H1 (cell line): ENCODE measurements at regions not wholly inside any gene's neighbourhood (a gene's known extent, or its start where the extent isn't known, plus 50 kb on each side); places are given as distances from the start of the nearest gene placed in this dataset.
A peak's percentile ranks its signal among the peaks of the same experiment; 100 is the strongest.

Source experiments
- CTCF ChIA-PET: fragments of 300-600 bp; sonication (Branson Sonifier 250); formaldehyde crosslinking; loops from one replicate; lab custom pipeline; 2021; ENCODE audit not compliant: partially characterized antibody; lab: Charles Lee
- POLR2A ChIA-PET: fragments of 300-600 bp; sonication (Branson Sonifier 250); formaldehyde crosslinking; loops from one replicate; lab custom pipeline; 2021; ENCODE audit warnings: inconsistent platforms; ENCODE audit not compliant: partially characterized antibody; lab: Charles Lee
- DNase-seq, 2 experiments: peaks; one replicate each; pipeline versions ENCODE4 v3.0.0 to v3.0.0-alpha.2; 2010 to 2022; ENCODE audit warnings: low spot score in 2 of 2, low read depth in 1 of 2, mixed read lengths in 1 of 2
- FAIRE-seq: peaks from 2 replicates; lab custom pipeline; 2011; peaks lifted over from hg19 to GRCh38; lab: Jason Lieb, UNC
- H2AFZ ChIP-seq: 2 replicates; pipeline ENCODE4 v1.8.1; 2012; ENCODE audit warnings: low read length, inconsistent platforms
- H2AK5ac ChIP-seq: 2 replicates; pipeline ENCODE4 v1.6.1; 2013; ENCODE audit warnings: low read depth, low read length
- H2BK120ac ChIP-seq: replicated peaks from 2 replicates; pipeline ENCODE3; 2013; ENCODE audit warnings: low read depth, low read length, inconsistent platforms
- H2BK12ac ChIP-seq: 2 replicates; pipeline ENCODE4 v1.6.1; 2013; ENCODE audit warnings: low read depth, low read length
- H2BK15ac ChIP-seq: 2 replicates; pipeline ENCODE4 v1.6.1; 2013; ENCODE audit warnings: low read length
- H2BK20ac ChIP-seq: 2 replicates; pipeline ENCODE4 v1.6.1; 2013; ENCODE audit warnings: low read length
- H2BK5ac ChIP-seq: 2 replicates; pipeline ENCODE4 v1.6.1; 2013; ENCODE audit warnings: low read depth, low read length
- H3K14ac ChIP-seq: 2 replicates; pipeline ENCODE4 v1.6.1; 2013; ENCODE audit warnings: inconsistent platforms; ENCODE audit not compliant: insufficient read length
- H3K18ac ChIP-seq: 2 replicates; pipeline ENCODE4 v1.6.1; 2013; ENCODE audit warnings: low read length; ENCODE audit errors: extremely low read depth
- H3K23ac ChIP-seq: 2 replicates; pipeline ENCODE4 v1.6.1; 2013; ENCODE audit warnings: inconsistent platforms; ENCODE audit not compliant: insufficient read length
- H3K23me2 ChIP-seq: 2 replicates; pipeline ENCODE4 v1.6.1; 2013; ENCODE audit warnings: low read depth, low read length
- H3K27ac ChIP-seq: 2 replicates; pipeline ENCODE4 v1.6.1; 2011; ENCODE audit warnings: low read depth, low read length, inconsistent platforms
- H3K27me3 ChIP-seq, 4 experiments: replicated peaks in 1 of 4; 1 replicate in 1 of 4; 2 replicates in 3 of 4; pipeline versions ENCODE4 v1.6.1 to v1.8.1; 2011 to 2013; ENCODE audit warnings: low read length in 3 of 4, mild to moderate bottlenecking in 3 of 4, inconsistent platforms in 2 of 4, mixed read lengths in 2 of 4, moderate library complexity in 1 of 4; ENCODE audit not compliant: control insufficient read depth in 3 of 4, insufficient read depth in 3 of 4; ENCODE audit errors: extremely low read depth in 1 of 4
- H3K36me3 ChIP-seq, 4 experiments: 2 replicates each; pipeline versions ENCODE4 v1.6.1 to v1.8.1; 2011 to 2013; ENCODE audit warnings: mild to moderate bottlenecking in 4 of 4, low read length in 3 of 4, moderate library complexity in 2 of 4, control low read depth in 1 of 4, inconsistent platforms in 1 of 4; ENCODE audit not compliant: insufficient read depth in 4 of 4, control insufficient read depth in 2 of 4
- H3K4ac ChIP-seq: replicated peaks from 2 replicates; pipeline ENCODE3; 2013; ENCODE audit warnings: low read length, low read depth, mixed read lengths, inconsistent platforms; ENCODE audit not compliant: insufficient read length
- H3K4me1 ChIP-seq, 4 experiments: replicated peaks in 1 of 4; 1 replicate in 1 of 4; 2 replicates in 3 of 4; pipeline versions ENCODE4 v1.6.1 to v1.8.1; 2011 to 2013; ENCODE audit warnings: low read length in 3 of 4, inconsistent platforms in 2 of 4, mixed read lengths in 1 of 4; ENCODE audit not compliant: insufficient read depth in 4 of 4, control insufficient read depth in 3 of 4
- H3K4me2 ChIP-seq, 2 experiments: 2 replicates each; pipeline versions ENCODE4 v1.6.1 to v1.8.1; 2011 to 2013; ENCODE audit warnings: low read depth in 2 of 2, low read length in 2 of 2, control low read depth in 1 of 2, inconsistent platforms in 1 of 2, mild to moderate bottlenecking in 1 of 2; ENCODE audit not compliant: insufficient read depth in 1 of 2
- H3K4me3 ChIP-seq, 4 experiments: fragments of 200-600, 300-600 bp in 1 of 4; sonication (generic), shearing (Covaris generic), sonication (Bioruptor Twin) in 1 of 4; 2 replicates each; pipeline versions ENCODE4 v1.5.1 to v1.8.1; 2011 to 2016; ENCODE audit warnings: low read length in 4 of 4, low read depth in 3 of 4, control low read depth in 2 of 4, inconsistent platforms in 2 of 4, mild to moderate bottlenecking in 2 of 4, mixed read lengths in 1 of 4, moderate library complexity in 1 of 4; ENCODE audit not compliant: insufficient read depth in 2 of 4; ENCODE audit errors: extremely low read depth in 1 of 4
- H3K56ac ChIP-seq: replicated peaks from 2 replicates; pipeline ENCODE3; 2013; ENCODE audit warnings: low read depth, mild to moderate bottlenecking, mixed read lengths, low read length, inconsistent platforms; ENCODE audit not compliant: insufficient read length
- H3K79me1 ChIP-seq: 2 replicates; pipeline ENCODE4 v1.6.1; 2013; ENCODE audit warnings: low read depth, low read length, control low read depth
- H3K79me2 ChIP-seq, 2 experiments: 2 replicates each; pipeline versions ENCODE4 v1.6.1 to v1.8.1; 2012 to 2013; ENCODE audit warnings: low read length in 2 of 2, mild to moderate bottlenecking in 2 of 2, inconsistent platforms in 1 of 2; ENCODE audit not compliant: insufficient read depth in 2 of 2, control insufficient read depth in 1 of 2
- H3K9ac ChIP-seq, 4 experiments: replicated peaks in 1 of 4; 1 replicate in 1 of 4; 2 replicates in 3 of 4; pipeline versions ENCODE4 v1.6.1 to v1.8.1; 2011 to 2013; ENCODE audit warnings: low read depth in 3 of 4, low read length in 3 of 4, control low read depth in 2 of 4, mild to moderate bottlenecking in 2 of 4, moderate library complexity in 2 of 4, inconsistent platforms in 1 of 4; ENCODE audit errors: extremely low read depth in 1 of 4
- H3K9me3 ChIP-seq, 2 experiments: 2 replicates each; pipeline versions ENCODE4 v1.6.1 to v1.8.1; 2012 to 2013; ENCODE audit warnings: mild to moderate bottlenecking in 2 of 2, moderate library complexity in 2 of 2, control low read depth in 1 of 2, inconsistent platforms in 1 of 2, low read depth in 1 of 2, low read length in 1 of 2, mixed read lengths in 1 of 2; ENCODE audit not compliant: insufficient read depth in 2 of 2
- H4K20me1 ChIP-seq, 2 experiments: replicated peaks in 1 of 2; 2 replicates each; pipeline versions ENCODE3 to v1.8.1; 2011 to 2013; ENCODE audit warnings: inconsistent platforms in 2 of 2, low read length in 2 of 2, mild to moderate bottlenecking in 1 of 2; ENCODE audit not compliant: insufficient read depth in 2 of 2, control insufficient read depth in 1 of 2
- H4K5ac ChIP-seq: 2 replicates; pipeline ENCODE4 v1.6.1; 2013; ENCODE audit warnings: low read length, low read depth, mixed read lengths, inconsistent platforms; ENCODE audit not compliant: insufficient read length
- H4K8ac ChIP-seq: 2 replicates; pipeline ENCODE4 v1.8.0; 2013; ENCODE audit warnings: mild to moderate bottlenecking, moderate library complexity, low read length, inconsistent platforms; ENCODE audit not compliant: insufficient read depth; ENCODE audit errors: extremely low read depth
- H4K91ac ChIP-seq: replicated peaks from 2 replicates; pipeline ENCODE3; 2013; ENCODE audit warnings: low read length, mixed read lengths, inconsistent platforms; ENCODE audit not compliant: insufficient read length
- ATF2 ChIP-seq: IDR thresholded peaks from 2 replicates; pipeline ENCODE4 v1.6.1; 2012; ENCODE audit warnings: low read length, inconsistent platforms
- CHD1 ChIP-seq: IDR thresholded peaks from 2 replicates; pipeline ENCODE4 v1.6.1; 2012; ENCODE audit warnings: low read depth, low read length, improper control_type of control experiment
- EGR1 ChIP-seq: IDR thresholded peaks from 2 replicates; pipeline ENCODE4 v1.6.1; 2011; ENCODE audit warnings: low read depth, low read length, borderline replicate concordance
- JUND ChIP-seq: IDR thresholded peaks from 2 replicates; pipeline ENCODE4 v1.6.1; 2011; ENCODE audit warnings: mild to moderate bottlenecking, improper control_type of control experiment, low read length
- RBBP5 ChIP-seq: IDR thresholded peaks from 2 replicates; pipeline ENCODE4 v1.7.1; 2012; ENCODE audit warnings: low read depth, mild to moderate bottlenecking, inconsistent platforms, low read length, moderate library complexity, borderline replicate concordance
- RNF2 ChIP-seq: fragments of 200-900, 300-1000 bp; sonication (generic); IDR thresholded peaks from 2 replicates; pipeline ENCODE4 v1.7.1; 2016; ENCODE audit warnings: borderline replicate concordance, low read depth, mild to moderate bottlenecking, antibody characterized with exemption, low read length; ENCODE audit not compliant: poor library complexity, severe bottlenecking; ENCODE audit errors: missing control alignments
- SRF ChIP-seq: IDR thresholded peaks from 2 replicates; pipeline ENCODE4 v1.6.1; 2011; ENCODE audit warnings: mild to moderate bottlenecking, low read depth, low read length, moderate library complexity
- SUZ12 ChIP-seq: fragments of 200-600 bp; sonication (generic); IDR thresholded peaks from 2 replicates; pipeline ENCODE4 v1.6.1; 2012; ENCODE audit warnings: mild to moderate bottlenecking, inconsistent platforms, low read length, moderate library complexity, mixed read lengths
- USF2 ChIP-seq: IDR thresholded peaks from 2 replicates; pipeline ENCODE4 v1.6.1; 2011; ENCODE audit warnings: low read length, improper control_type of control experiment
- WGBS, 2 experiments: shearing (Covaris generic) in 1 of 2; methylation state at CpG; one replicate each; pipeline versions ENCODE4 v1.1.6 to v1.1.7; 2013 to 2015; ENCODE audit warnings: low lambda C conversion rate in 2 of 2, mixed read lengths in 2 of 2, inconsistent platforms in 1 of 2, low coverage in 1 of 2, missing lambda C conversion rate in 1 of 2; ENCODE audit not compliant: insufficient replicate concordance in 2 of 2, insufficient coverage in 1 of 2, insufficient read length in 1 of 2; ENCODE audit errors: extremely low coverage in 1 of 2, missing lambda C conversion rate in 1 of 2; 5-methylcytosine and 5-hydroxymethylcytosine counted together

- H2AK5ac ChIP-seq = no peak overlapping the region
- H3K79me2 ChIP-seq = no peaks in the 10 kb centered on the region
- no peak overlapping the region for H4K8ac ChIP-seq
- H2BK12ac ChIP-seq = no peak overlapping the region
- H2BK20ac ChIP-seq = no peak overlapping the region
- peaks cover 2 to 24% (median 10%) of the 10 kb centered on the region in 4 experiments; a peak in 6 of 7 replicates for H3K27me3 ChIP-seq
- 3% methylated on average over 7 of the region's 7 CpGs; no CpG with 5 or more reads in 1 of the 2 experiments for WGBS, 2 experiments
- no peak overlapping the region for H3K14ac ChIP-seq
- H2AFZ ChIP-seq = no peak overlapping the region
- no peak overlapping the region for H4K91ac ChIP-seq
- ChIA-PET CTCF (no interaction called here), POLR2A (no interaction called here)
- H3K4me1 ChIP-seq = peaks cover 5 to 30% (median 20%) of the 10 kb centered on the region in 4 experiments
- no peak overlapping the region for H3K23ac ChIP-seq
- no peaks in the 10 kb centered on the region for H3K79me1 ChIP-seq
- peak overlapping the region in 1 of 4 experiments; percentile 30; a peak in 2 of 8 replicates for H3K4me3 ChIP-seq
- no peak overlapping the region for H3K9ac ChIP-seq
- H3K9me3 ChIP-seq = no peaks in the 10 kb centered on the region
- H3K4ac ChIP-seq = no peak overlapping the region
- no peak overlapping the region for H4K5ac ChIP-seq
- H3K18ac ChIP-seq = no peak overlapping the region; the same call in 1 of the 2 replicates
- no peak overlapping the region for H3K56ac ChIP-seq
- DNase-seq (peak in 1 of 2 experiments; percentile 27), FAIRE-seq (peak; percentile 52)
- H3K27ac ChIP-seq = no peak overlapping the region
- H2BK15ac ChIP-seq = no peak overlapping the region
- no peaks in the 10 kb centered on the region for H3K36me3 ChIP-seq
- H3K4me2 ChIP-seq = peak overlapping the region; percentile 41 to 52
- no peaks in the 10 kb centered on the region for H3K23me2 ChIP-seq
- H4K20me1 ChIP-seq = no peaks in the 10 kb centered on the region
- H2BK5ac ChIP-seq = no peak overlapping the region
- H2BK120ac ChIP-seq = no peak overlapping the region
- no peak for TF ChIP-seq SRF
- no peak for TF ChIP-seq RBBP5
- no peak for TF ChIP-seq ATF2
- TF ChIP-seq CHD1 = no peak
- no peak for TF ChIP-seq SUZ12
- no peak for TF ChIP-seq JUND
- TF ChIP-seq EGR1 = no peak
- TF ChIP-seq USF2 = no peak
- no peak for TF ChIP-seq RNF2
Measured at GRCh38 chr16:54591816-54592246, 305.2 kb upstream of the IRX3 start.
